CD4-positive, alpha-beta T cell treated with Interleukin-17A for 1 hour (primary cell): ENCODE measurements at regions not wholly inside any gene's neighbourhood (a gene's known extent, or its start where the extent isn't known, plus 50 kb on each side); places are given as distances from the start of the nearest gene placed in this dataset.
"Not testable (repeated sequence)": the region's sequence is repeated elsewhere in the genome, so short reads cannot be mapped to it uniquely, and the experiment has no call there.

Source experiments
- DNase-seq: peaks from one replicate; pipeline ENCODE4 v3.0.0-alpha.2; 2020

GRCh38 chr16:29212084-29213027 is 194.2 kb downstream of the NPIPB11 start:
- not testable (repeated sequence) for DNase-seq

GRCh38 chr16:29211456-29211855 is 195.1 kb downstream of the NPIPB11 start:
- not testable (repeated sequence) for DNase-seq

GRCh38 chr16:29210299-29211150 is 196.0 kb downstream of the NPIPB11 start:
- not testable (repeated sequence) for DNase-seq

GRCh38 chr16:29206120-29206519 is 200.4 kb downstream of the NPIPB11 start:
- DNase-seq = not testable (repeated sequence)

GRCh38 chr16:29205151-29205550 is 201.4 kb downstream of the NPIPB11 start:
- not testable (repeated sequence) for DNase-seq

GRCh38 chr16:29204806-29205135 is 201.7 kb downstream of the NPIPB11 start:
- DNase-seq = no peak

GRCh38 chr16:29203933-29204805 is 202.3 kb downstream of the NPIPB11 start:
- DNase-seq = not testable (repeated sequence)

GRCh38 chr16:29203046-29203932 is 203.2 kb downstream of the NPIPB11 start:
- DNase-seq = not testable (repeated sequence)

- not testable (repeated sequence) for DNase-seq
Measured at GRCh38 chr16:29202642-29203041, 203.9 kb downstream of the NPIPB11 start.

GRCh38 chr16:29202025-29202632 is 204.4 kb downstream of the NPIPB11 start:
- DNase-seq = not testable (repeated sequence)

- DNase-seq = not testable (repeated sequence)
Measured at GRCh38 chr16:29201296-29202024, 205.1 kb downstream of the NPIPB11 start.

GRCh38 chr16:29200681-29201080 is 205.8 kb downstream of the NPIPB11 start:
- DNase-seq = not testable (repeated sequence)

GRCh38 chr16:29200135-29200601 is 206.3 kb downstream of the NPIPB11 start:
- DNase-seq = not testable (repeated sequence)

- DNase-seq = not testable (repeated sequence)
Measured at GRCh38 chr16:29199626-29200025, 206.9 kb downstream of the NPIPB11 start.

GRCh38 chr16:29198731-29199521 is 207.6 kb downstream of the NPIPB11 start:
- DNase-seq = no peak

GRCh38 chr16:29198231-29198630 is 208.3 kb downstream of the NPIPB11 start:
- no peak for DNase-seq

- not testable (repeated sequence) for DNase-seq
Measured at GRCh38 chr16:29197494-29198100, 208.9 kb downstream of the NPIPB11 start.

GRCh38 chr16:29196746-29197145 is 209.8 kb downstream of the NPIPB11 start:
- not testable (repeated sequence) for DNase-seq
